ENCODE measurements at regions not wholly inside any gene's neighbourhood (a gene's known extent, or its start where the extent isn't known, plus 50 kb on each side); places are given as distances from the start of the nearest gene placed in this dataset.

GRCh38 chr18:64207820-64208219 is 58.9 kb upstream of the LINC00305 start:
- TF ChIP-seq POLR2AphosphoS5 (IDR thresholded peaks at IDR 0.05) (no peak), CTCF (IDR thresholded peaks at IDR 0.05; ENCODE audit: poor library complexity, severe bottlenecking) (no peak)

Data from neural cell (in vitro differentiated cells).